ENCODE measurements at regions not wholly inside any gene's neighbourhood (a gene's known extent, or its start where the extent isn't known, plus 50 kb on each side); places are given as distances from the start of the nearest gene placed in this dataset.

- Histone ChIP-seq H3K9me2 (replicated peaks; ENCODE audit: insufficient read depth, low read length) (no peaks in the 10 kb centered on the region), H3K27ac (ENCODE audit: low read length) (no peak overlapping the region), H3K27me3 (replicated peaks; ENCODE audit: insufficient read depth, low read length) (no peaks in the 10 kb centered on the region), H3K4me1 (ENCODE audit: low read length) (no peaks in the 10 kb centered on the region), H3K79me2 (ENCODE audit: low read length) (no peaks in the 10 kb centered on the region), H2AFZ (ENCODE audit: low read length) (no peak overlapping the region), H3K4me3 (ENCODE audit: low read length) (no peak overlapping the region), H3K36me3 (replicated peaks; ENCODE audit: insufficient read depth, low read length) (no peaks in the 10 kb centered on the region), H4K20me1 (ENCODE audit: insufficient read depth, low read length) (no peaks in the 10 kb centered on the region), H3K9me3 (replicated peaks; ENCODE audit: insufficient read depth, low read length) (no peaks in the 10 kb centered on the region), H3K4me2 (ENCODE audit: low read depth, low read length) (no peak overlapping the region), H3K9ac (ENCODE audit: low read length) (no peak overlapping the region), H3F3A (ENCODE audit: insufficient read depth, low read length) (no peaks in the 10 kb centered on the region)
- TF ChIP-seq EZH2phosphoT487 (IDR thresholded peaks at IDR 0.05; ENCODE audit: low read length), result no peak
- TF ChIP-seq CTCF (IDR thresholded peaks at IDR 0.05; ENCODE audit: low read length), result no peak
- no peak for TF ChIP-seq EZH2 (optimal IDR thresholded peaks at IDR 0.05; ENCODE audit: low read depth, low read length)
- DNase-seq, result no peak
Measured at GRCh38 chr16:17591655-17592405, 121.1 kb upstream of the XYLT1 start.

GRCh38 chr16:17590711-17591654 is 120.2 kb upstream of the XYLT1 start:
- Histone ChIP-seq H3K9ac (ENCODE audit: low read length) (no peak overlapping the region), H3K9me2 (replicated peaks; ENCODE audit: insufficient read depth, low read length) (no peaks in the 10 kb centered on the region), H3F3A (ENCODE audit: insufficient read depth, low read length) (no peaks in the 10 kb centered on the region), H3K4me1 (ENCODE audit: low read length) (no peaks in the 10 kb centered on the region), H4K20me1 (ENCODE audit: insufficient read depth, low read length) (no peaks in the 10 kb centered on the region), H3K4me3 (ENCODE audit: low read length) (no peak overlapping the region), H2AFZ (ENCODE audit: low read length) (no peak overlapping the region), H3K79me2 (ENCODE audit: low read length) (no peaks in the 10 kb centered on the region), H3K9me3 (replicated peaks; ENCODE audit: insufficient read depth, low read length) (no peaks in the 10 kb centered on the region), H3K4me2 (ENCODE audit: low read depth, low read length) (no peak overlapping the region), H3K27ac (ENCODE audit: low read length) (no peak overlapping the region), H3K27me3 (replicated peaks; ENCODE audit: insufficient read depth, low read length) (no peaks in the 10 kb centered on the region), H3K36me3 (replicated peaks; ENCODE audit: insufficient read depth, low read length) (no peaks in the 10 kb centered on the region)
- TF ChIP-seq CTCF (IDR thresholded peaks at IDR 0.05; ENCODE audit: low read length), result no peak
- no peak for TF ChIP-seq EZH2phosphoT487 (IDR thresholded peaks at IDR 0.05; ENCODE audit: low read length)
- no peak for TF ChIP-seq EZH2 (optimal IDR thresholded peaks at IDR 0.05; ENCODE audit: low read depth, low read length)
- DNase-seq, result no peak

GRCh38 chr16:17589898-17590297 is 119.1 kb upstream of the XYLT1 start:
- Histone ChIP-seq H3K4me3 (ENCODE audit: low read length) (no peak overlapping the region), H3K27ac (ENCODE audit: low read length) (no peak overlapping the region), H3K36me3 (replicated peaks; ENCODE audit: insufficient read depth, low read length) (no peaks in the 10 kb centered on the region), H3K4me1 (ENCODE audit: low read length) (no peaks in the 10 kb centered on the region), H3K4me2 (ENCODE audit: low read depth, low read length) (no peak overlapping the region), H3K9ac (ENCODE audit: low read length) (no peak overlapping the region), H3K27me3 (replicated peaks; ENCODE audit: insufficient read depth, low read length) (no peaks in the 10 kb centered on the region), H3F3A (ENCODE audit: insufficient read depth, low read length) (no peaks in the 10 kb centered on the region), H4K20me1 (ENCODE audit: insufficient read depth, low read length) (no peaks in the 10 kb centered on the region), H3K9me3 (replicated peaks; ENCODE audit: insufficient read depth, low read length) (no peaks in the 10 kb centered on the region), H3K79me2 (ENCODE audit: low read length) (no peaks in the 10 kb centered on the region), H3K9me2 (replicated peaks; ENCODE audit: insufficient read depth, low read length) (no peaks in the 10 kb centered on the region), H2AFZ (ENCODE audit: low read length) (no peak overlapping the region)
- TF ChIP-seq EZH2phosphoT487 (IDR thresholded peaks at IDR 0.05; ENCODE audit: low read length) (no peak), CTCF (IDR thresholded peaks at IDR 0.05; ENCODE audit: low read length) (no peak), EZH2 (optimal IDR thresholded peaks at IDR 0.05; ENCODE audit: low read depth, low read length) (no peak)
- DNase-seq, result no peak

All from MM.1S (cell line).